ENCODE measurements at regions not wholly inside any gene's neighbourhood (a gene's known extent, or its start where the extent isn't known, plus 50 kb on each side); places are given as distances from the start of the nearest gene placed in this dataset.
"Not testable (repeated sequence)": the region's sequence is repeated elsewhere in the genome, so short reads cannot be mapped to it uniquely, and the experiment has no call there.

- no peak overlapping the region for H3K27ac Mint-ChIP-seq
- no peaks in the 10 kb centered on the region for H3K27me3 Mint-ChIP-seq
- no peak for ATAC-seq
- ChIA-PET CTCF (no interaction called here), POLR2A (no interaction called here)
- no peak for DNase-seq
- no peak overlapping the region for H3K4me3 Mint-ChIP-seq
- peaks cover 16% of the 10 kb centered on the region for H3K9me3 Mint-ChIP-seq (ENCODE audit: low read depth)
- no peaks in the 10 kb centered on the region for H3K36me3 Mint-ChIP-seq (ENCODE audit: low read depth)
- no peaks in the 10 kb centered on the region for H3K4me1 Mint-ChIP-seq
- intact Hi-C loops (cut with DNase I, micrococcal nuclease) = no loop called here
Observed at GRCh38 chr6:76166874-76167273, 94.4 kb upstream of the IMPG1 start.

- Mint-ChIP-seq H3K4me3 (no peak overlapping the region), H3K9me3 (ENCODE audit: low read depth) (peaks cover 16% of the 10 kb centered on the region), H3K36me3 (ENCODE audit: low read depth) (no peaks in the 10 kb centered on the region), H3K4me1 (no peaks in the 10 kb centered on the region), H3K27ac (no peak overlapping the region), H3K27me3 (no peaks in the 10 kb centered on the region)
- intact Hi-C loops (cut with DNase I, micrococcal nuclease) = no loop called here
- DNase-seq = no peak
- ATAC-seq = no peak
- ChIA-PET CTCF (no interaction called here), POLR2A (no interaction called here)
Observed at GRCh38 chr6:76166297-76166696, 93.8 kb upstream of the IMPG1 start.

- intact Hi-C loops (cut with DNase I, micrococcal nuclease) = no loop called here
- CTCF ChIA-PET = no interaction called here
Observed at GRCh38 chr6:76165471-76166221, 93.2 kb upstream of the IMPG1 start.

GRCh38 chr6:76162811-76163210, 90.3 kb upstream of the IMPG1 start:
- ChIA-PET CTCF (no interaction called here), POLR2A (no interaction called here)
- ATAC-seq (no peak), DNase-seq (no peak)
- Mint-ChIP-seq H3K4me3 (no peak overlapping the region), H3K27ac (no peak overlapping the region), H3K36me3 (ENCODE audit: low read depth) (peaks cover 4% of the 10 kb centered on the region), H3K9me3 (ENCODE audit: low read depth) (peaks cover 25% of the 10 kb centered on the region), H3K4me1 (no peaks in the 10 kb centered on the region), H3K27me3 (no peaks in the 10 kb centered on the region)
- intact Hi-C loops (cut with DNase I, micrococcal nuclease) = no loop called here

More at GRCh38 chr6:76165471-76166221, 93.2 kb upstream of the IMPG1 start:
- H3K27ac Mint-ChIP-seq = no peak overlapping the region
- H3K27me3 Mint-ChIP-seq = no peaks in the 10 kb centered on the region
- no peak overlapping the region for H3K4me3 Mint-ChIP-seq
- no peaks in the 10 kb centered on the region for H3K4me1 Mint-ChIP-seq
- no peak for ATAC-seq
- H3K9me3 Mint-ChIP-seq (ENCODE audit: low read depth) = peaks cover 16% of the 10 kb centered on the region
- DNase-seq = no peak
- no peaks in the 10 kb centered on the region for H3K36me3 Mint-ChIP-seq (ENCODE audit: low read depth)
- POLR2A ChIA-PET = no interaction called here

- intact Hi-C loops (cut with DNase I, micrococcal nuclease); H3K4me3 Mint-ChIP-seq; CTCF ChIA-PET; H3K27ac Mint-ChIP-seq; ATAC-seq; DNase-seq; H3K4me1 Mint-ChIP-seq; POLR2A ChIA-PET; H3K36me3 Mint-ChIP-seq (ENCODE audit: low read depth); H3K27me3 Mint-ChIP-seq: not testable (repeated sequence)
- peaks cover 31% of the 10 kb centered on the region for H3K9me3 Mint-ChIP-seq (ENCODE audit: low read depth)
Observed at GRCh38 chr6:76157800-76158199, 85.3 kb upstream of the IMPG1 start.

GRCh38 chr6:76135481-76135880, 63.0 kb upstream of the IMPG1 start:
- POLR2A ChIA-PET = no interaction called here
- Mint-ChIP-seq H3K9me3 (ENCODE audit: low read depth) (peaks cover 9% of the 10 kb centered on the region), H3K36me3 (ENCODE audit: low read depth) (no peaks in the 10 kb centered on the region), H3K4me3 (no peak overlapping the region), H3K27me3 (no peaks in the 10 kb centered on the region), H3K4me1 (no peaks in the 10 kb centered on the region), H3K27ac (no peak overlapping the region)
- CTCF ChIA-PET = interaction anchor here (0.6 kb wide), 1 partner anchor 1464 kb away, joined by 4 read pairs; no protein-coding TSS in a partner anchor
- ATAC-seq (no peak), DNase-seq (no peak)
- intact Hi-C loops (cut with DNase I, micrococcal nuclease) = no loop called here

GRCh38 chr6:76134651-76135050, 62.2 kb upstream of the IMPG1 start:
- intact Hi-C loops (cut with DNase I, micrococcal nuclease) = no loop called here
- no peak overlapping the region for H3K4me3 Mint-ChIP-seq
- ChIA-PET POLR2A (no interaction called here), CTCF (no interaction called here)
- DNase-seq = no peak
- no peaks in the 10 kb centered on the region for H3K4me1 Mint-ChIP-seq
- no peak overlapping the region for H3K27ac Mint-ChIP-seq
- H3K36me3 Mint-ChIP-seq (ENCODE audit: low read depth) = no peaks in the 10 kb centered on the region
- no peaks in the 10 kb centered on the region for H3K27me3 Mint-ChIP-seq
- no peak for ATAC-seq
- H3K9me3 Mint-ChIP-seq (ENCODE audit: low read depth) = peaks cover 6% of the 10 kb centered on the region

- no peak for DNase-seq
- Mint-ChIP-seq H3K4me1 (no peaks in the 10 kb centered on the region), H3K9me3 (ENCODE audit: low read depth) (peaks cover 6% of the 10 kb centered on the region), H3K27ac (no peak overlapping the region), H3K27me3 (no peaks in the 10 kb centered on the region), H3K4me3 (no peak overlapping the region), H3K36me3 (ENCODE audit: low read depth) (no peaks in the 10 kb centered on the region)
- intact Hi-C loops (cut with DNase I, micrococcal nuclease) = no loop called here
- ATAC-seq = no peak
- ChIA-PET CTCF (no interaction called here), POLR2A (no interaction called here)
Observed at GRCh38 chr6:76124018-76124417, 51.6 kb upstream of the IMPG1 start.

Data from activated CD4-positive, alpha-beta T cell treated with anti-CD3 and anti-CD28 coated beads for 36 hours (primary cell).